GM12872 (cell line): ENCODE measurements at regions not wholly inside any gene's neighbourhood (a gene's known extent, or its start where the extent isn't known, plus 50 kb on each side); places are given as distances from the start of the nearest gene placed in this dataset.

Source experiments
- CTCF ChIP-seq: IDR thresholded peaks from 3 replicates; pipeline ENCODE4 v1.5.1; 2011; ENCODE audit warnings: low read depth, mild to moderate bottlenecking, low read length, moderate library complexity; ENCODE audit not compliant: insufficient read depth

- no peak for TF ChIP-seq CTCF
Observed at GRCh38 chr17:5854871-5855554, 215.2 kb upstream of the WSCD1 start.

DNA sequence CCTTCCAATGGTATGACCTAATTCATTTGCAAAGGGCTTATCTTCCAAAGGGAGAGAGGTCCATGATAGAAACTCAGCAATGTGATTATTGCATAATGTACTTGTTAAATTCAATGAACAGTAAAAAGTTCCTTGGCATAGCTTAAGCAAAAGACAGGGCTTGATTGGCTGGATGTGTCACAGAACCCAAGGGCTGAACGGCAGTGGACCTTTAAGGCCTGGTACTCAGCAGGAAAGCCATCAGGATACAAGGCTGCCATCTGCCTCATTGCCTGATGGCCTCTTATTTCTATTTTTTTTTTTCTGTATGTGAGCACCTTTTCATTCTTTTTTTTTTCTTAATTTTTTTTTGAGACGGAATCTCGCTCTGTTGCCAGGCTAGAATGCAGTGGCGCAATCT is 208.9 kb upstream of the WSCD1 start:
- TF ChIP-seq CTCF, result no peak

DNA sequence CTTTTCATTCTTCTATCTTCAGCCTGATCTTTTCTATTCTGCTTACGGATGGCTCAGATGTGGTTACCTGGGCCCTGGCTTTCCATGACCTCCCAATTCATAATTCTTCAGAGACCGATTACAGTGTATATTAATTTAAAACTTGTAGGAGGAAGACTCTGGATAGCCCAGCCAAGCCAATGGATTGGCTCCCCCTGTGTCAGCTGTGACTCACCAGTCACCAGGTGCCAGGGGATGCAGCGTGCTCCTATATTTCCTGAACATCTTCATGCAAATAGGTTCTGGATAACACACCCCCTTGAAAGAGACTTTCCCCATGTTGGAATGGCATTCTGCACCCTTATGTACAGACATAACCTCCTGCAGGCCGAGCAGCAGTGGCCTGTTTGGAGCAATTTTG is 208.3 kb upstream of the WSCD1 start:
- TF ChIP-seq CTCF, result no peak

GRCh38 chr17:5862395-5862794 is 207.8 kb upstream of the WSCD1 start:
- TF ChIP-seq CTCF, result no peak

- no peak for TF ChIP-seq CTCF
Observed at GRCh38 chr17:5864741-5865657, 205.2 kb upstream of the WSCD1 start.

- no peak for TF ChIP-seq CTCF
Observed at GRCh38 chr17:5866978-5867377, 203.2 kb upstream of the WSCD1 start.

DNA sequence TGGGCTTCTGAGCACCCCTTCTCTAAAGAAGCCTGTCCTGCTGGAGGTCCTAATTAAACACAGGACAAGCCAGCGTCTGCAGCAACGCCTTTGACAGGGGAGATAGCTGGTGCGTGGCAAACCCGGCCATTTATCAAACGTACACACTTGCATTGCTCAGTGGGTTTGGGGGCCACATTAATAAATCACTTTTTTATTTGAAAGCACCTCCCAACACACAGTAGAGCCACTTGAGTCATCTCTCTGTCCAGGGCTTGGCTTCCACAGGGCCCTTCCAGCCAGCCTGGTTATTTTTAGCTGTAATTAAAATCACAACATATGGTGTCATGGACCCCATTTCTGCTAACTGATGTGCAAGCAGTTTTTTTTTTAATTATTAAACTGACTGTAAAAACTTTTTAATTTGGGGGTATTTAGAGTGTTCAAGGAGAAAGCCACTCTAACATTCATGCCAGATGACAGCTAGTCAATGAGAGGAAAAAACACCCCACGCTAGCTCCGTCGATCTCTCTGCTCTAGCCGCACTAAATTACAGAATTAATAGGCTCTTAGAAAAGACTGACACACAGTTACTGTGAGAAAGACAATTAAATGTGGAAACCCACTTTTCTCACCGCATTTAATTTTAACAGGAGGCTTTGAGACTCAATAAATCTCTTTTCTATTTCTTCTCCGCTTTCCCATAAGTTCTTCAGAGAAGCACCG is 201.0 kb upstream of the WSCD1 start:
- TF ChIP-seq CTCF, result no peak
